ENCODE measurements at regions not wholly inside any gene's neighbourhood (a gene's known extent, or its start where the extent isn't known, plus 50 kb on each side); places are given as distances from the start of the nearest gene placed in this dataset.

GRCh38 chr6:8829296-8829695 is 394.0 kb upstream of the SLC35B3 start:
- TF ChIP-seq, protein P1, sequence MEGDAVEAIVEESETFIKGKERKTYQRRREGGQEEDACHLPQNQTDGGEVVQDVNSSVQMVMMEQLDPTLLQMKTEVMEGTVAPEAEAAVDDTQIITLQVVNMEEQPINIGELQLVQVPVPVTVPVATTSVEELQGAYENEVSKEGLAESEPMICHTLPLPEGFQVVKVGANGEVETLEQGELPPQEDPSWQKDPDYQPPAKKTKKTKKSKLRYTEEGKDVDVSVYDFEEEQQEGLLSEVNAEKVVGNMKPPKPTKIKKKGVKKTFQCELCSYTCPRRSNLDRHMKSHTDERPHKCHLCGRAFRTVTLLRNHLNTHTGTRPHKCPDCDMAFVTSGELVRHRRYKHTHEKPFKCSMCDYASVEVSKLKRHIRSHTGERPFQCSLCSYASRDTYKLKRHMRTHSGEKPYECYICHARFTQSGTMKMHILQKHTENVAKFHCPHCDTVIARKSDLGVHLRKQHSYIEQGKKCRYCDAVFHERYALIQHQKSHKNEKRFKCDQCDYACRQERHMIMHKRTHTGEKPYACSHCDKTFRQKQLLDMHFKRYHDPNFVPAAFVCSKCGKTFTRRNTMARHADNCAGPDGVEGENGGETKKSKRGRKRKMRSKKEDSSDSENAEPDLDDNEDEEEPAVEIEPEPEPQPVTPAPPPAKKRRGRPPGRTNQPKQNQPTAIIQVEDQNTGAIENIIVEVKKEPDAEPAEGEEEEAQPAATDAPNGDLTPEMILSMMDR (IDR thresholded peaks at IDR 0.05 in 8 of 11, conservative IDR thresholded peaks at IDR 0.05 in 3 of 11) = no peak
- TF ChIP-seq POLR2A (IDR thresholded peaks at IDR 0.05) = no peak

Measured in spleen (tissue), 7 donors.